GM13976 (cell line): ENCODE measurements at regions not wholly inside any gene's neighbourhood (a gene's known extent, or its start where the extent isn't known, plus 50 kb on each side); places are given as distances from the start of the nearest gene placed in this dataset.

ENCODE experiments used
- DNase-seq: peaks from one replicate; pipeline ENCODE4 v3.0.0; 2012; ENCODE audit warnings: low spot score
- in situ Hi-C: fragments of 300-500 bp; cut with MboI; formaldehyde crosslinking; loops from one replicate; pipeline ENCODE4 v1.12.0; 2022; ENCODE audit warnings: low sequenced_read_pairs, mixed read lengths, inconsistent platforms; ENCODE audit not compliant: unreplicated experiment
- TF ChIP-seq, protein P1 (sequence below): IDR thresholded peaks from 2 replicates; pipeline ENCODE4 v1.5.1; 2012; ENCODE audit warnings: borderline replicate concordance, mild to moderate bottlenecking; ENCODE audit not compliant: insufficient read depth; ENCODE audit errors: extremely low read depth, missing control alignments, control extremely low read depth

GRCh38 chr14:101473045-101473729 lies 88.1 kb upstream of the DIO3 start:
- TF ChIP-seq, protein P1, sequence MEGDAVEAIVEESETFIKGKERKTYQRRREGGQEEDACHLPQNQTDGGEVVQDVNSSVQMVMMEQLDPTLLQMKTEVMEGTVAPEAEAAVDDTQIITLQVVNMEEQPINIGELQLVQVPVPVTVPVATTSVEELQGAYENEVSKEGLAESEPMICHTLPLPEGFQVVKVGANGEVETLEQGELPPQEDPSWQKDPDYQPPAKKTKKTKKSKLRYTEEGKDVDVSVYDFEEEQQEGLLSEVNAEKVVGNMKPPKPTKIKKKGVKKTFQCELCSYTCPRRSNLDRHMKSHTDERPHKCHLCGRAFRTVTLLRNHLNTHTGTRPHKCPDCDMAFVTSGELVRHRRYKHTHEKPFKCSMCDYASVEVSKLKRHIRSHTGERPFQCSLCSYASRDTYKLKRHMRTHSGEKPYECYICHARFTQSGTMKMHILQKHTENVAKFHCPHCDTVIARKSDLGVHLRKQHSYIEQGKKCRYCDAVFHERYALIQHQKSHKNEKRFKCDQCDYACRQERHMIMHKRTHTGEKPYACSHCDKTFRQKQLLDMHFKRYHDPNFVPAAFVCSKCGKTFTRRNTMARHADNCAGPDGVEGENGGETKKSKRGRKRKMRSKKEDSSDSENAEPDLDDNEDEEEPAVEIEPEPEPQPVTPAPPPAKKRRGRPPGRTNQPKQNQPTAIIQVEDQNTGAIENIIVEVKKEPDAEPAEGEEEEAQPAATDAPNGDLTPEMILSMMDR = no peak
- in situ Hi-C loops = no loop called here
- DNase-seq = no peak

DNA sequence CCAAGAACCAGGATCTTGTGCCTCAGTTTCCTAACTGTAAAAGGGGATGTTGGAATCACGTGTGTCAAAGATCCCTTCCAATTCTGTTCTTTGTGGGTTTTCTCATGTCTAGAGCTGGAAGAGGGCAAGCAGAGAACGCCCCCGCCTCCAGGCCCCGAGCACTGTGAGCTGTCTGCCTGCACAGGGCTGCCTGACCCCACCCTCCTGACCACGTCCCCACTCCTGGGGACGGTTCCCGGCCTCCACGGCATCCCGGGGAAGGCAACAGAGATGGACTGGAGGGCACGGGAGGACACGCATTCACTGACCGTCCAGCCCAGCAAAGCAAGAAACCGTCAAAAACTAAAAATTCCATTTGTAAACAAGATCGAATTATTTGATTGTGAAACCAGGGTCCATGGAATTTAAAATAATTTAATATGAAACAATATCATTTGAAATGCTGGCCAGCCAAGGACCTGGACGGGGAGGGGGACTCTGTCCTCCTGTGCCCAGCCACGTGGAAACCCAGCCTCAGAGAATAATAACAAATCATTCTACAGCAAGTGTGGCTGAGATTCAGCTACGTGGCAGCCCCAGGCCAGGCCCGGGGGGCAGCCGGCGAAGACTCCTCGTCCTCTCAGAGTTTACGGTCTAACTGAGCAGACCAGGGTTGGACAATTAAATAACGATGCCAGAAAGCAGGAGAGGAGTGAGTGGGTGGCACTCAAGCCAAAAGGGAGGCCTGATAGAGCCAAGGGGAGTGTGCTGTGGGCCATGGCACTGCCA lies 87.3 kb upstream of the DIO3 start:
- TF ChIP-seq, protein P1 = no peak
- in situ Hi-C loops = no loop called here
- no peak for DNase-seq

- TF ChIP-seq, protein P1 = no peak
Observed at GRCh38 chr14:101474563-101475455, 86.5 kb upstream of the DIO3 start.

GRCh38 chr14:101475456-101476257 lies 85.6 kb upstream of the DIO3 start:
- TF ChIP-seq, protein P1 = no peak
- DNase-seq = no peak
- in situ Hi-C loops = no loop called here

More at GRCh38 chr14:101474563-101475455, 86.5 kb upstream of the DIO3 start:
- in situ Hi-C loops = no loop called here
- DNase-seq = no peak

GRCh38 chr14:101476258-101476915 lies 84.9 kb upstream of the DIO3 start:
- in situ Hi-C loops = no loop called here
- DNase-seq = no peak
- TF ChIP-seq, protein P1 = no peak
